IMR-90 (cell line): ENCODE measurements at regions not wholly inside any gene's neighbourhood (a gene's known extent, or its start where the extent isn't known, plus 50 kb on each side); places are given as distances from the start of the nearest gene placed in this dataset.

Source experiments
- ATAC-seq: fragments of 200-7000 bp; cut with Tn5 transposase; 2 replicates; pipeline ENCODE4 v1.9.1; 2020; ENCODE audit warnings: low read depth, mild to moderate bottlenecking, moderate library complexity
- BruUV-seq: library from RNA; stranded (reverse); fragments of 400-500 nt; replicated peaks from 2 replicates; lab custom pipeline; 2021; lab: Mats Ljungman, UMichigan
- CTCF ChIA-PET: fragments of 300-600 bp; formaldehyde crosslinking; extraction: SDS; loops from one replicate; lab custom pipeline; 2021; ENCODE audit warnings: antibody characterized with exemption; lab: Yijun Ruan, JAX
- POLR2A ChIA-PET: fragments of 300-600 bp; sonication (Branson Sonifier 250); formaldehyde crosslinking; loops from one replicate; lab custom pipeline; 2022; ENCODE audit warnings: antibody characterized with exemption; ENCODE audit not compliant: unreplicated experiment; lab: Charles Lee
- DNase-seq: peaks from one replicate; pipeline ENCODE4 v3.0.0; 2013
- H2AFZ ChIP-seq: replicated peaks from 2 replicates; pipeline ENCODE3; 2013; ENCODE audit warnings: low read length, mild to moderate bottlenecking; ENCODE audit not compliant: poor library complexity
- H2AK5ac ChIP-seq: 2 replicates; pipeline ENCODE4 v1.6.1; 2013; ENCODE audit warnings: low read depth, low read length, inconsistent platforms
- H2AK9ac ChIP-seq: replicated peaks from 2 replicates; pipeline ENCODE3; 2013; ENCODE audit warnings: mild to moderate bottlenecking, low read depth, low read length, moderate library complexity; ENCODE audit not compliant: poor library complexity
- H2BK120ac ChIP-seq: 2 replicates; pipeline ENCODE4 v1.6.1; 2013; ENCODE audit warnings: low read depth, low read length, inconsistent platforms
- H2BK15ac ChIP-seq: 3 replicates; pipeline ENCODE4 v1.6.1; 2013; ENCODE audit warnings: low read depth, low read length, inconsistent platforms
- H2BK20ac ChIP-seq: 2 replicates; pipeline ENCODE4 v1.6.1; 2013; ENCODE audit warnings: low read depth, mild to moderate bottlenecking, inconsistent platforms, low read length, moderate library complexity
- H2BK5ac ChIP-seq: 2 replicates; pipeline ENCODE4 v1.6.1; 2013; ENCODE audit warnings: mild to moderate bottlenecking, low read depth, low read length, inconsistent platforms; ENCODE audit not compliant: poor library complexity, severe bottlenecking
- H3K14ac ChIP-seq: replicated peaks from 2 replicates; pipeline ENCODE4 v1.6.1; 2013; ENCODE audit warnings: low read depth, low read length, inconsistent platforms
- H3K18ac ChIP-seq: 2 replicates; pipeline ENCODE4 v1.6.1; 2013; ENCODE audit warnings: low read depth, low read length, control low read depth
- H3K23ac ChIP-seq: 2 replicates; pipeline ENCODE4 v1.6.1; 2013; ENCODE audit warnings: low read depth, low read length, inconsistent platforms
- H3K27ac ChIP-seq: 2 replicates; pipeline ENCODE4 v1.5.1; 2013; ENCODE audit warnings: mild to moderate bottlenecking, control low read depth, low read length; ENCODE audit not compliant: insufficient read depth
- H3K27me3 ChIP-seq: 2 replicates; pipeline ENCODE4 v1.6.1; 2013; ENCODE audit warnings: low read length; ENCODE audit not compliant: control insufficient read depth, insufficient read depth
- H3K36me3 ChIP-seq: 2 replicates; pipeline ENCODE4 v1.6.1; 2013; ENCODE audit warnings: low read length, mixed read lengths; ENCODE audit not compliant: control insufficient read depth, insufficient read depth
- H3K4ac ChIP-seq: 2 replicates; pipeline ENCODE4 v1.6.1; 2013; ENCODE audit warnings: low read depth, low read length, inconsistent platforms
- H3K4me1 ChIP-seq: 2 replicates; pipeline ENCODE4 v1.6.1; 2013; ENCODE audit warnings: low read length, mixed read lengths; ENCODE audit not compliant: control insufficient read depth, insufficient read depth
- H3K4me2 ChIP-seq: 2 replicates; pipeline ENCODE4 v1.6.1; 2013; ENCODE audit warnings: low read depth, mild to moderate bottlenecking, control low read depth, low read length, moderate library complexity
- H3K4me3 ChIP-seq: 2 replicates; pipeline ENCODE4 v1.5.1; 2013; ENCODE audit warnings: low read depth, mild to moderate bottlenecking, control low read depth, low read length, moderate library complexity; ENCODE audit not compliant: insufficient read depth
- H3K56ac ChIP-seq: 2 replicates; pipeline ENCODE4 v1.6.1; 2013; ENCODE audit warnings: low read length, inconsistent platforms; ENCODE audit not compliant: insufficient read depth; ENCODE audit errors: extremely low read depth
- H3K79me1 ChIP-seq, 2 experiments: 2 replicates each; pipeline ENCODE4 v1.6.1; 2013; ENCODE audit warnings: low read length in 2 of 2, inconsistent platforms in 1 of 2, low read depth in 1 of 2
- H3K9ac ChIP-seq: 2 replicates; pipeline ENCODE4 v1.6.1; 2013; ENCODE audit warnings: low read depth, low read length, control low read depth
- H3K9me1 ChIP-seq: 2 replicates; pipeline ENCODE4 v1.6.1; 2013; ENCODE audit warnings: low read length, inconsistent platforms; ENCODE audit not compliant: insufficient read depth
- H3K9me3 ChIP-seq: 2 replicates; pipeline ENCODE4 v1.6.1; 2013; ENCODE audit warnings: low read length; ENCODE audit not compliant: control insufficient read depth, insufficient read depth
- H4K20me1 ChIP-seq: 2 replicates; pipeline ENCODE4 v1.6.1; 2013; ENCODE audit warnings: low read length, inconsistent platforms; ENCODE audit not compliant: insufficient read depth
- H4K5ac ChIP-seq: 2 replicates; pipeline ENCODE4 v1.6.1; 2013; ENCODE audit warnings: mild to moderate bottlenecking, low read depth, low read length, control low read depth
- H4K8ac ChIP-seq, 2 experiments: 2 replicates each; pipeline ENCODE4 v1.6.1; 2013; ENCODE audit warnings: low read depth in 2 of 2, low read length in 2 of 2, control low read depth in 1 of 2, inconsistent platforms in 1 of 2
- H4K91ac ChIP-seq: 2 replicates; pipeline ENCODE4 v1.6.1; 2013; ENCODE audit warnings: low read depth, low read length, inconsistent platforms; ENCODE audit not compliant: insufficient read depth
- MAFK ChIP-seq: IDR thresholded peaks from 2 replicates; pipeline ENCODE4 v1.6.1; 2012; ENCODE audit warnings: low read depth, low read length, improper control_type of control experiment
- RFX5 ChIP-seq: IDR thresholded peaks from 2 replicates; pipeline ENCODE4 v1.8.0; 2012; ENCODE audit warnings: low read depth, mild to moderate bottlenecking, low read length, moderate library complexity
- WGBS, 2 experiments: methylation state at CpG; one replicate each; pipeline versions ENCODE4 v1.1.5 to v1.1.7; 2013; ENCODE audit warnings: missing lambda C conversion rate in 2 of 2; ENCODE audit not compliant: insufficient read length in 1 of 2; ENCODE audit errors: extremely low coverage in 2 of 2; 5-methylcytosine and 5-hydroxymethylcytosine counted together
- dilution Hi-C: fragments of 300-500 bp; cut with HindIII; formaldehyde crosslinking; loops from one replicate; pipeline ENCODE4 v1.14.3; 2018; ENCODE audit warnings: low sequenced_read_pairs; ENCODE audit not compliant: unreplicated experiment
- in situ Hi-C: fragments of 300-500 bp; cut with MboI; formaldehyde crosslinking; loops from 3 replicates; pipeline ENCODE4 v1.14.3; 2019; ENCODE audit warnings: low sequenced_read_pairs, inconsistent platforms, mixed read lengths
- intact Hi-C: fragments of 100-400 bp; cut with micrococcal nuclease; formaldehyde crosslinking; loops from 2 replicates; pipeline ENCODE4 v1.10.0; 2022

GRCh38 chr6:111956098-111956497 lies 82.8 kb upstream of the FYN start:
- no peaks in the 10 kb centered on the region for H3K79me1 ChIP-seq
- no peak overlapping the region for H3K4ac ChIP-seq
- no peak overlapping the region for H4K8ac ChIP-seq
- POLR2A ChIA-PET = no interaction called here
- WGBS, 2 experiments = 67% methylated on average over 1 of the region's 2 CpGs; no CpG with 5 or more reads in 1 of the 2 experiments
- in situ Hi-C loops (no loop called here), dilution Hi-C loops (no loop called here), intact Hi-C loops (no loop called here)
- no peaks in the 10 kb centered on the region for H3K9me1 ChIP-seq
- no peak overlapping the region for H3K4me3 ChIP-seq
- H3K23ac ChIP-seq = no peak overlapping the region
- H3K4me1 ChIP-seq = peaks cover 3% of the 10 kb centered on the region; the same call in 1 of the 2 replicates
- H2BK20ac ChIP-seq = no peak overlapping the region
- no peak overlapping the region for H4K5ac ChIP-seq
- H3K4me2 ChIP-seq = no peak overlapping the region
- BruUV-seq = no TSS peak
- DNase-seq (no peak), ATAC-seq (no peak)
- no peak overlapping the region for H2BK120ac ChIP-seq
- no peaks in the 10 kb centered on the region for H4K20me1 ChIP-seq
- H3K9ac ChIP-seq = no peak overlapping the region
- no peak overlapping the region for H4K91ac ChIP-seq
- H3K18ac ChIP-seq = no peak overlapping the region
- TF ChIP-seq RFX5 = no peak
- TF ChIP-seq MAFK = peak; percentile 31; the same call in 1 of the 2 replicates
- H3K14ac ChIP-seq = no peak overlapping the region
- H2AFZ ChIP-seq = no peak overlapping the region
- no peak overlapping the region for H3K27ac ChIP-seq
- no peak overlapping the region for H2BK15ac ChIP-seq
- no peaks in the 10 kb centered on the region for H3K9me3 ChIP-seq
- no peak overlapping the region for H2BK5ac ChIP-seq
- no peak overlapping the region for H3K56ac ChIP-seq
- no peaks in the 10 kb centered on the region for H3K36me3 ChIP-seq
- H2AK5ac ChIP-seq = no peak overlapping the region
- CTCF ChIA-PET = no interaction called here
- peaks cover 21% of the 10 kb centered on the region for H3K27me3 ChIP-seq
- H2AK9ac ChIP-seq = no peak overlapping the region
